ENCODE measurements at regions not wholly inside any gene's neighbourhood (a gene's known extent, or its start where the extent isn't known, plus 50 kb on each side); places are given as distances from the start of the nearest gene placed in this dataset.

DNA sequence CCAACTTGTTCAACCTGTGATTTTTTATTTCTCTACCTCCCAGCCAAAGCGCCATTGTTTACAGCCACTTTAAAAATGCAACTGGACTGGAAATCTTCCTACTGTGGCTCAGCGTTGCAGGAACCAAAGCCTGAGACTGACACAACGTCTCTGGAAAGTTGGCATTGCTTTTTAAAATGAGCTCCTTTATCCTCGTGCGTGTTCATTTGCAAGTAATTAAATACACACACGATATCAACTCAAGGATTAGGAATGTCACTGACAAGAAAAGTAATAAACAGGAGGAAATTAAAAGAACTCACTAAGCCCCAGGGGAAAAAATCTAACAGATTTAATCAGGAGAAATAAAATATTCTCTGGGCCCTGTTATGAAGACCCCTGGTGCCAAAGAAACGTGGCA, 184.6 kb upstream of the IRS2 start:
- H3K27ac ChIP-seq (ENCODE audit: low read depth in 1 of 2, low read length in 2 of 2): no peak overlapping the region
- H3K27me3 ChIP-seq (ENCODE audit: control insufficient read depth in 4 of 4, insufficient read depth in 4 of 4, low read length in 3 of 4): no peaks in the 10 kb centered on the region
- H3K36me3 ChIP-seq (ENCODE audit: control insufficient read depth in 4 of 4, insufficient read depth in 3 of 4, low read depth in 1 of 4, low read length in 3 of 4): no peaks in the 10 kb centered on the region
- no peak overlapping the region for H3K9ac ChIP-seq (ENCODE audit: low read depth in 1 of 2, low read length in 2 of 2)
- WGBS: 86% methylated on average over 7 of the region's 7 CpGs
- TF ChIP-seq EGR1 (IDR thresholded peaks at IDR 0.05; ENCODE audit: low read depth in 2 of 2): no peak
- no peak for TF ChIP-seq YY1 (IDR thresholded peaks at IDR 0.05)
- TF ChIP-seq, protein P1, sequence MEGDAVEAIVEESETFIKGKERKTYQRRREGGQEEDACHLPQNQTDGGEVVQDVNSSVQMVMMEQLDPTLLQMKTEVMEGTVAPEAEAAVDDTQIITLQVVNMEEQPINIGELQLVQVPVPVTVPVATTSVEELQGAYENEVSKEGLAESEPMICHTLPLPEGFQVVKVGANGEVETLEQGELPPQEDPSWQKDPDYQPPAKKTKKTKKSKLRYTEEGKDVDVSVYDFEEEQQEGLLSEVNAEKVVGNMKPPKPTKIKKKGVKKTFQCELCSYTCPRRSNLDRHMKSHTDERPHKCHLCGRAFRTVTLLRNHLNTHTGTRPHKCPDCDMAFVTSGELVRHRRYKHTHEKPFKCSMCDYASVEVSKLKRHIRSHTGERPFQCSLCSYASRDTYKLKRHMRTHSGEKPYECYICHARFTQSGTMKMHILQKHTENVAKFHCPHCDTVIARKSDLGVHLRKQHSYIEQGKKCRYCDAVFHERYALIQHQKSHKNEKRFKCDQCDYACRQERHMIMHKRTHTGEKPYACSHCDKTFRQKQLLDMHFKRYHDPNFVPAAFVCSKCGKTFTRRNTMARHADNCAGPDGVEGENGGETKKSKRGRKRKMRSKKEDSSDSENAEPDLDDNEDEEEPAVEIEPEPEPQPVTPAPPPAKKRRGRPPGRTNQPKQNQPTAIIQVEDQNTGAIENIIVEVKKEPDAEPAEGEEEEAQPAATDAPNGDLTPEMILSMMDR (IDR thresholded peaks at IDR 0.05; ENCODE audit: low read depth, low read length, missing input control): no peak
- TF ChIP-seq JUND (IDR thresholded peaks at IDR 0.05): no peak
- TF ChIP-seq NR2F2 (IDR thresholded peaks at IDR 0.05): no peak
- TF ChIP-seq, protein P2, sequence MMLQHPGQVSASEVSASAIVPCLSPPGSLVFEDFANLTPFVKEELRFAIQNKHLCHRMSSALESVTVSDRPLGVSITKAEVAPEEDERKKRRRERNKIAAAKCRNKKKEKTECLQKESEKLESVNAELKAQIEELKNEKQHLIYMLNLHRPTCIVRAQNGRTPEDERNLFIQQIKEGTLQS (IDR thresholded peaks at IDR 0.05): no peak
- TF ChIP-seq, protein P3, sequence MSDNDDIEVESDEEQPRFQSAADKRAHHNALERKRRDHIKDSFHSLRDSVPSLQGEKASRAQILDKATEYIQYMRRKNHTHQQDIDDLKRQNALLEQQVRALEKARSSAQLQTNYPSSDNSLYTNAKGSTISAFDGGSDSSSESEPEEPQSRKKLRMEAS (IDR thresholded peaks at IDR 0.05): no peak
- no peak for TF ChIP-seq FOXA2 (IDR thresholded peaks at IDR 0.05)
- TF ChIP-seq GABPA (IDR thresholded peaks at IDR 0.05 in 1 of 2, conservative IDR thresholded peaks at IDR 0.05 in 1 of 2): no peak
- H3K4me3 ChIP-seq (ENCODE audit: low read depth in 1 of 3, low read length in 3 of 3): no peak overlapping the region
- no peaks in the 10 kb centered on the region for H3K4me1 ChIP-seq (ENCODE audit: control insufficient read depth in 4 of 4, insufficient read depth in 4 of 4, low read length in 3 of 4)
- no peak for DNase-seq (ENCODE audit: low spot score)
- H3K9me3 ChIP-seq (ENCODE audit: control insufficient read depth in 4 of 4, low read length in 3 of 4): no peaks in the 10 kb centered on the region

DNA sequence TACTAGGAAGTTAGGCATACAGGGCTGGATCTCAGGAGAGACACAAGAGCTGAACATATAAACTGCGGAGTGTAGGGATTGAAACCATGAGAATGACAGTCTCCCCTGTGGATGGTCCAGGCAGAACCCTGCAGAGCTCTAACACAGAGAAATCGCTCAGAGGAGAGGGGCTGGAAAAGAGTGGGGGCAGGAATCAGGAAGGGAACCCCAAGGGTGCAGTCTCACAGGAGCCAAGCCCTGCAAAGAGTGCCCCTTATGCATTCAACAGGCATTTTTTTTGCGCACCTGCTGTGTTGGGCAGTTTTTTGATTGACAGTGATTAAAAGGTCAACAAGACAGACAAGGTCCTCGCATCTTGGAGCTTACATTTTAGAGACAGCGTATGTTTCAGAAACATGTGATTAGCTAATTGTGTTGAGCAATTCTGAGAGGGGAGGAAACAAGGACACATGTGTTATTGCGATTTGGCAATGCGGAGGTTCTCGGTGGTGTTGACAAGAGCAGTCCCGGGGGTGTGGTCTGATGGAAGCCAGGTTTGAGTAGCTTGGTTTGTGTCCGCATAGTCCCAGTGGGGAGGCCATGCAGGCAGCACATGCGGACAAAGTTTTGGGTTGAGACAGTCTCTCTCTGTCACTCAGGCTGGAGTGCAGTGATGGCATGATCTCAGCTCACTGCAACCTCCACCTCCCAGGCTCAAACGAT, 182.6 kb upstream of the IRS2 start:
- TF ChIP-seq, protein P1 (IDR thresholded peaks at IDR 0.05; ENCODE audit: low read depth, low read length, missing input control): no peak
- TF ChIP-seq YY1 (IDR thresholded peaks at IDR 0.05) (no peak), RAD21 (IDR thresholded peaks at IDR 0.05) (no peak), HNF4A (conservative IDR thresholded peaks at IDR 0.05) (no peak), HNF4G (IDR thresholded peaks at IDR 0.05) (no peak), JUND (IDR thresholded peaks at IDR 0.05) (no peak), EGR1 (IDR thresholded peaks at IDR 0.05; ENCODE audit: low read depth in 2 of 2) (no peak), RXRA (IDR thresholded peaks at IDR 0.05) (no peak), GABPA (IDR thresholded peaks at IDR 0.05 in 1 of 2, conservative IDR thresholded peaks at IDR 0.05 in 1 of 2) (no peak), NR2F2 (IDR thresholded peaks at IDR 0.05) (no peak), SP1 (IDR thresholded peaks at IDR 0.05) (no peak), FOXA1 (IDR thresholded peaks at IDR 0.05) (no peak)
- TF ChIP-seq, protein P4, sequence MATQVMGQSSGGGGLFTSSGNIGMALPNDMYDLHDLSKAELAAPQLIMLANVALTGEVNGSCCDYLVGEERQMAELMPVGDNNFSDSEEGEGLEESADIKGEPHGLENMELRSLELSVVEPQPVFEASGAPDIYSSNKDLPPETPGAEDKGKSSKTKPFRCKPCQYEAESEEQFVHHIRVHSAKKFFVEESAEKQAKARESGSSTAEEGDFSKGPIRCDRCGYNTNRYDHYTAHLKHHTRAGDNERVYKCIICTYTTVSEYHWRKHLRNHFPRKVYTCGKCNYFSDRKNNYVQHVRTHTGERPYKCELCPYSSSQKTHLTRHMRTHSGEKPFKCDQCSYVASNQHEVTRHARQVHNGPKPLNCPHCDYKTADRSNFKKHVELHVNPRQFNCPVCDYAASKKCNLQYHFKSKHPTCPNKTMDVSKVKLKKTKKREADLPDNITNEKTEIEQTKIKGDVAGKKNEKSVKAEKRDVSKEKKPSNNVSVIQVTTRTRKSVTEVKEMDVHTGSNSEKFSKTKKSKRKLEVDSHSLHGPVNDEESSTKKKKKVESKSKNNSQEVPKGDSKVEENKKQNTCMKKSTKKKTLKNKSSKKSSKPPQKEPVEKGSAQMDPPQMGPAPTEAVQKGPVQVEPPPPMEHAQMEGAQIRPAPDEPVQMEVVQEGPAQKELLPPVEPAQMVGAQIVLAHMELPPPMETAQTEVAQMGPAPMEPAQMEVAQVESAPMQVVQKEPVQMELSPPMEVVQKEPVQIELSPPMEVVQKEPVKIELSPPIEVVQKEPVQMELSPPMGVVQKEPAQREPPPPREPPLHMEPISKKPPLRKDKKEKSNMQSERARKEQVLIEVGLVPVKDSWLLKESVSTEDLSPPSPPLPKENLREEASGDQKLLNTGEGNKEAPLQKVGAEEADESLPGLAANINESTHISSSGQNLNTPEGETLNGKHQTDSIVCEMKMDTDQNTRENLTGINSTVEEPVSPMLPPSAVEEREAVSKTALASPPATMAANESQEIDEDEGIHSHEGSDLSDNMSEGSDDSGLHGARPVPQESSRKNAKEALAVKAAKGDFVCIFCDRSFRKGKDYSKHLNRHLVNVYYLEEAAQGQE (IDR thresholded peaks at IDR 0.05): no peak
- TF ChIP-seq, protein P2 (IDR thresholded peaks at IDR 0.05): no peak
- TF ChIP-seq, protein P5, sequence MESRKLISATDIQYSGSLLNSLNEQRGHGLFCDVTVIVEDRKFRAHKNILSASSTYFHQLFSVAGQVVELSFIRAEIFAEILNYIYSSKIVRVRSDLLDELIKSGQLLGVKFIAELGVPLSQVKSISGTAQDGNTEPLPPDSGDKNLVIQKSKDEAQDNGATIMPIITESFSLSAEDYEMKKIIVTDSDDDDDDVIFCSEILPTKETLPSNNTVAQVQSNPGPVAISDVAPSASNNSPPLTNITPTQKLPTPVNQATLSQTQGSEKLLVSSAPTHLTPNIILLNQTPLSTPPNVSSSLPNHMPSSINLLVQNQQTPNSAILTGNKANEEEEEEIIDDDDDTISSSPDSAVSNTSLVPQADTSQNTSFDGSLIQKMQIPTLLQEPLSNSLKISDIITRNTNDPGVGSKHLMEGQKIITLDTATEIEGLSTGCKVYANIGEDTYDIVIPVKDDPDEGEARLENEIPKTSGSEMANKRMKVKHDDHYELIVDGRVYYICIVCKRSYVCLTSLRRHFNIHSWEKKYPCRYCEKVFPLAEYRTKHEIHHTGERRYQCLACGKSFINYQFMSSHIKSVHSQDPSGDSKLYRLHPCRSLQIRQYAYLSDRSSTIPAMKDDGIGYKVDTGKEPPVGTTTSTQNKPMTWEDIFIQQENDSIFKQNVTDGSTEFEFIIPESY (IDR thresholded peaks at IDR 0.05): no peak
- 82% methylated on average over 12 of the region's 12 CpGs for WGBS
- H3K4me1 ChIP-seq (ENCODE audit: control insufficient read depth in 4 of 4, insufficient read depth in 4 of 4, low read length in 3 of 4): no peaks in the 10 kb centered on the region
- no peak overlapping the region for H3K27ac ChIP-seq (ENCODE audit: low read depth in 1 of 2, low read length in 2 of 2)
- no peak for DNase-seq (ENCODE audit: low spot score)
- no peak overlapping the region for H3K4me3 ChIP-seq (ENCODE audit: low read depth in 1 of 3, low read length in 3 of 3)
- H3K27me3 ChIP-seq (ENCODE audit: control insufficient read depth in 4 of 4, insufficient read depth in 4 of 4, low read length in 3 of 4): no peaks in the 10 kb centered on the region
- H3K9ac ChIP-seq (ENCODE audit: low read depth in 1 of 2, low read length in 2 of 2): no peak overlapping the region
- no peaks in the 10 kb centered on the region for H3K9me3 ChIP-seq (ENCODE audit: control insufficient read depth in 4 of 4, low read length in 3 of 4)
- H3K36me3 ChIP-seq (ENCODE audit: control insufficient read depth in 4 of 4, insufficient read depth in 3 of 4, low read depth in 1 of 4, low read length in 3 of 4): no peaks in the 10 kb centered on the region
